ENCODE measurements at regions not wholly inside any gene's neighbourhood (a gene's known extent, or its start where the extent isn't known, plus 50 kb on each side); places are given as distances from the start of the nearest gene placed in this dataset.

GRCh38 chr2:495745-496275 is 181.4 kb downstream of the TMEM18 start:
- no peak for TF ChIP-seq CTCF (IDR thresholded peaks at IDR 0.05)
- peaks cover 2% of the 10 kb centered on the region; the same call in 1 of the 2 replicates for H3K27me3 Mint-ChIP-seq (ENCODE audit: insufficient read depth)
- no peak overlapping the region for H3K27ac Mint-ChIP-seq
- H3K36me3 Mint-ChIP-seq (ENCODE audit: low read depth) = peaks cover 11% of the 10 kb centered on the region
- DNase-seq = no peak
- no peaks in the 10 kb centered on the region for H3K4me1 Mint-ChIP-seq (ENCODE audit: low read depth)
- no peak overlapping the region for H3K4me3 Mint-ChIP-seq
- peaks cover 71% of the 10 kb centered on the region for H3K9me3 Mint-ChIP-seq

GRCh38 chr2:494853-495252 is 182.4 kb downstream of the TMEM18 start:
- Mint-ChIP-seq H3K27ac (no peak overlapping the region), H3K4me1 (ENCODE audit: low read depth) (no peaks in the 10 kb centered on the region), H3K27me3 (ENCODE audit: insufficient read depth) (peaks cover 6% of the 10 kb centered on the region), H3K4me3 (no peak overlapping the region), H3K9me3 (peaks cover 79% of the 10 kb centered on the region), H3K36me3 (ENCODE audit: low read depth) (peaks cover 11% of the 10 kb centered on the region)
- no peak for TF ChIP-seq CTCF (IDR thresholded peaks at IDR 0.05)
- no peak for DNase-seq

GRCh38 chr2:493228-493627 is 184.0 kb downstream of the TMEM18 start:
- no peak for DNase-seq
- no peak overlapping the region for H3K27ac Mint-ChIP-seq
- H3K36me3 Mint-ChIP-seq (ENCODE audit: low read depth) = peaks cover 20% of the 10 kb centered on the region
- peaks cover 6% of the 10 kb centered on the region for H3K27me3 Mint-ChIP-seq (ENCODE audit: insufficient read depth)
- no peak overlapping the region for H3K4me3 Mint-ChIP-seq
- no peaks in the 10 kb centered on the region for H3K4me1 Mint-ChIP-seq (ENCODE audit: low read depth)
- peaks cover 81% of the 10 kb centered on the region for H3K9me3 Mint-ChIP-seq
- no peak for TF ChIP-seq CTCF (IDR thresholded peaks at IDR 0.05)

GRCh38 chr2:492178-492577 is 185.0 kb downstream of the TMEM18 start:
- H3K4me3 Mint-ChIP-seq = no peak overlapping the region
- no peak for DNase-seq
- peaks cover 76% of the 10 kb centered on the region for H3K9me3 Mint-ChIP-seq
- peaks cover 6% of the 10 kb centered on the region for H3K27me3 Mint-ChIP-seq (ENCODE audit: insufficient read depth)
- no peak overlapping the region for H3K27ac Mint-ChIP-seq
- no peaks in the 10 kb centered on the region for H3K4me1 Mint-ChIP-seq (ENCODE audit: low read depth)
- peaks cover 19% of the 10 kb centered on the region for H3K36me3 Mint-ChIP-seq (ENCODE audit: low read depth)
- TF ChIP-seq CTCF (IDR thresholded peaks at IDR 0.05) = no peak

- Mint-ChIP-seq H3K27me3 (ENCODE audit: insufficient read depth) (peaks cover 4% of the 10 kb centered on the region), H3K27ac (no peak overlapping the region), H3K9me3 (peaks cover 65% of the 10 kb centered on the region), H3K36me3 (ENCODE audit: low read depth) (peaks cover 8% of the 10 kb centered on the region), H3K4me3 (no peak overlapping the region), H3K4me1 (ENCODE audit: low read depth) (no peaks in the 10 kb centered on the region)
- no peak for DNase-seq
- TF ChIP-seq CTCF (IDR thresholded peaks at IDR 0.05) = no peak
Observed at GRCh38 chr2:489838-490237, 187.4 kb downstream of the TMEM18 start.

GRCh38 chr2:489084-489483 is 188.1 kb downstream of the TMEM18 start:
- no peak overlapping the region for H3K27ac Mint-ChIP-seq
- H3K36me3 Mint-ChIP-seq (ENCODE audit: low read depth) = peaks cover 8% of the 10 kb centered on the region
- peaks cover 4% of the 10 kb centered on the region for H3K27me3 Mint-ChIP-seq (ENCODE audit: insufficient read depth)
- no peak for DNase-seq
- no peak for TF ChIP-seq CTCF (IDR thresholded peaks at IDR 0.05)
- H3K4me1 Mint-ChIP-seq (ENCODE audit: low read depth) = no peaks in the 10 kb centered on the region
- H3K4me3 Mint-ChIP-seq = no peak overlapping the region
- H3K9me3 Mint-ChIP-seq = peaks cover 68% of the 10 kb centered on the region

All from HFFc6 (cell line).